GM23338 (cell line): ENCODE measurements at regions not wholly inside any gene's neighbourhood (a gene's known extent, or its start where the extent isn't known, plus 50 kb on each side); places are given as distances from the start of the nearest gene placed in this dataset.

ENCODE experiments used
- NANOG ChIP-seq: IDR thresholded peaks from 2 replicates; pipeline ENCODE4 v1.6.1; 2016; ENCODE audit warnings: antibody characterized with exemption, borderline replicate concordance
- POLR2AphosphoS5 ChIP-seq: IDR thresholded peaks from 2 replicates; pipeline ENCODE4 v1.6.1; 2016; ENCODE audit warnings: antibody characterized with exemption, low read depth
- TF ChIP-seq, protein P1 (sequence below), 2 experiments: fragments of 200-600 bp in 1 of 2; sonication (generic) in 1 of 2; conservative IDR thresholded peaks; 2 replicates each; pipeline versions ENCODE4 v1.5.1 to v1.6.1; 2016 to 2017; ENCODE audit warnings: antibody characterized with exemption in 2 of 2, low read depth in 2 of 2, mild to moderate bottlenecking in 2 of 2, moderate library complexity in 1 of 2
- TF ChIP-seq, protein P2 (sequence below): IDR thresholded peaks from one replicate; pipeline ENCODE4 v1.6.1; 2018; ENCODE audit warnings: antibody characterized with exemption; ENCODE audit not compliant: unreplicated experiment

DNA sequence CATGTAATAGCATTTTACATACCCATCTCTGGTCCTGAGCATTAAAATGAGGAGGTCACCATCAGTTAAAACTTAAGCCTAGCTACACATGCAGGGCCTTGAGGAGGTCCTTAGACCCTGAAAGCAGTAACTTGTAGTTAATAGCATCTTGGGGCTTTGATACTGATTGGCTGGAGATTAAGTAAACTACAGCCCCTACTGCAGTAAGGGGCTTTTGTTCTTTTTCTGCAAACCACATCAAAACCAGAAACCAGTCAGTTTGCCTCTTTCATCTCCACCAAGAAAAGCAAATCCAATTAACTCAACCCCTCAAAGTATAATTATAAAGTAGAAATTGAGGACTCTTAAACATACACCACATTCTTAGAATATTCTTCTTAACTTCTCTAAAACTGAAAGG lies 622.7 kb downstream of the ZPLD1 start:
- TF ChIP-seq NANOG: no peak
- TF ChIP-seq POLR2AphosphoS5: no peak
- TF ChIP-seq, protein P1, sequence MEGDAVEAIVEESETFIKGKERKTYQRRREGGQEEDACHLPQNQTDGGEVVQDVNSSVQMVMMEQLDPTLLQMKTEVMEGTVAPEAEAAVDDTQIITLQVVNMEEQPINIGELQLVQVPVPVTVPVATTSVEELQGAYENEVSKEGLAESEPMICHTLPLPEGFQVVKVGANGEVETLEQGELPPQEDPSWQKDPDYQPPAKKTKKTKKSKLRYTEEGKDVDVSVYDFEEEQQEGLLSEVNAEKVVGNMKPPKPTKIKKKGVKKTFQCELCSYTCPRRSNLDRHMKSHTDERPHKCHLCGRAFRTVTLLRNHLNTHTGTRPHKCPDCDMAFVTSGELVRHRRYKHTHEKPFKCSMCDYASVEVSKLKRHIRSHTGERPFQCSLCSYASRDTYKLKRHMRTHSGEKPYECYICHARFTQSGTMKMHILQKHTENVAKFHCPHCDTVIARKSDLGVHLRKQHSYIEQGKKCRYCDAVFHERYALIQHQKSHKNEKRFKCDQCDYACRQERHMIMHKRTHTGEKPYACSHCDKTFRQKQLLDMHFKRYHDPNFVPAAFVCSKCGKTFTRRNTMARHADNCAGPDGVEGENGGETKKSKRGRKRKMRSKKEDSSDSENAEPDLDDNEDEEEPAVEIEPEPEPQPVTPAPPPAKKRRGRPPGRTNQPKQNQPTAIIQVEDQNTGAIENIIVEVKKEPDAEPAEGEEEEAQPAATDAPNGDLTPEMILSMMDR (conservative IDR thresholded peaks at IDR 0.05; ENCODE audit: low read depth in 2 of 2): no peak
- TF ChIP-seq, protein P2, sequence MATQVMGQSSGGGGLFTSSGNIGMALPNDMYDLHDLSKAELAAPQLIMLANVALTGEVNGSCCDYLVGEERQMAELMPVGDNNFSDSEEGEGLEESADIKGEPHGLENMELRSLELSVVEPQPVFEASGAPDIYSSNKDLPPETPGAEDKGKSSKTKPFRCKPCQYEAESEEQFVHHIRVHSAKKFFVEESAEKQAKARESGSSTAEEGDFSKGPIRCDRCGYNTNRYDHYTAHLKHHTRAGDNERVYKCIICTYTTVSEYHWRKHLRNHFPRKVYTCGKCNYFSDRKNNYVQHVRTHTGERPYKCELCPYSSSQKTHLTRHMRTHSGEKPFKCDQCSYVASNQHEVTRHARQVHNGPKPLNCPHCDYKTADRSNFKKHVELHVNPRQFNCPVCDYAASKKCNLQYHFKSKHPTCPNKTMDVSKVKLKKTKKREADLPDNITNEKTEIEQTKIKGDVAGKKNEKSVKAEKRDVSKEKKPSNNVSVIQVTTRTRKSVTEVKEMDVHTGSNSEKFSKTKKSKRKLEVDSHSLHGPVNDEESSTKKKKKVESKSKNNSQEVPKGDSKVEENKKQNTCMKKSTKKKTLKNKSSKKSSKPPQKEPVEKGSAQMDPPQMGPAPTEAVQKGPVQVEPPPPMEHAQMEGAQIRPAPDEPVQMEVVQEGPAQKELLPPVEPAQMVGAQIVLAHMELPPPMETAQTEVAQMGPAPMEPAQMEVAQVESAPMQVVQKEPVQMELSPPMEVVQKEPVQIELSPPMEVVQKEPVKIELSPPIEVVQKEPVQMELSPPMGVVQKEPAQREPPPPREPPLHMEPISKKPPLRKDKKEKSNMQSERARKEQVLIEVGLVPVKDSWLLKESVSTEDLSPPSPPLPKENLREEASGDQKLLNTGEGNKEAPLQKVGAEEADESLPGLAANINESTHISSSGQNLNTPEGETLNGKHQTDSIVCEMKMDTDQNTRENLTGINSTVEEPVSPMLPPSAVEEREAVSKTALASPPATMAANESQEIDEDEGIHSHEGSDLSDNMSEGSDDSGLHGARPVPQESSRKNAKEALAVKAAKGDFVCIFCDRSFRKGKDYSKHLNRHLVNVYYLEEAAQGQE: no peak
